ENCODE measurements at regions not wholly inside any gene's neighbourhood (a gene's known extent, or its start where the extent isn't known, plus 50 kb on each side); places are given as distances from the start of the nearest gene placed in this dataset.

DNA sequence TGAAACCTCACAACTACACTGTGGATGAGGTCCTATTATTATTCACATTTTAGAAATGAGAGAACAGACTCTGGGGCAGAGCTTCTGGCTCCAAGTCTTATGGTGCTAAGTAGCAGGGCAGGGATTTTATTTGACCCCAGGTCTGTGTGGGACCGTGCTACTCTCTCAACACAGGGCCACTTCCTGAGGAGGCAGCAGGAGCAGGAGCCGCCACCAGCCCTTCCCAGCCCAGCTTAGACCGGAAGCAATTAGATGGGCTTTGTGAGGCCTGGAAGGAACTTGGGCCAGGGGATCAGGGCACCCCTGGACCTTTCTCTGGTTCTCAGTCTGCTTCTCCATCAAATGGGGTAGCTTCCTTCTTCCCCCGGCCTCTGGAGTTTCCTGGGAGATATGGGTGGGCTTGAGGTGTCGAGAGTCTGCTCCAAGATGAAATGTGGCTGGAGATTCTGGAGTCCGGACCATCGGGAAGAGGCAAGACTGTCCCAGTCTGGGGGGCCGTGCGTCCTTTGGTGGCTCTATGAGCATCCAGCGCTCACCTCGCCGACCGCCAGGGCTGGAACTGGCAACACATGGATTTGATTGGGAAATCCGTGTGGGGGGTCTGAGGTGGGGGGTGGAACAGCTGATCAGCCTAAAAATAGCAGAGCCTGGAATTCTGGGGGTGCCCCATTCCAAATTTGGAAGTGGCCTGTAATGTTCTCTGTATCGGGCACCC, 136.8 kb downstream of the FOXD2 start:
- no peak overlapping the region for H3K18ac ChIP-seq (ENCODE audit: low read depth in 1 of 2, low read length in 2 of 2)
- no peak overlapping the region for H3K27ac ChIP-seq (ENCODE audit: low read length, poor library complexity, severe bottlenecking)
- peaks cover 1% of the 10 kb centered on the region for H3K4me1 ChIP-seq (ENCODE audit: control insufficient read depth, insufficient read depth, low read depth, low read length)
- H3K9me3 ChIP-seq (ENCODE audit: control insufficient read depth, low read length), result no peaks in the 10 kb centered on the region
- H2AFZ ChIP-seq (ENCODE audit: low read depth, low read length), result no peak overlapping the region
- no peak overlapping the region for H2BK5ac ChIP-seq (ENCODE audit: low read depth, low read length, poor library complexity, severe bottlenecking)
- WGBS, result 86% methylated on average over 15 of the region's 15 CpGs
- H3K4me3 ChIP-seq (ENCODE audit: insufficient read depth in 1 of 2, low read depth in 1 of 2, low read length in 2 of 2), result no peak overlapping the region
- no peak overlapping the region for H3K14ac ChIP-seq (ENCODE audit: low read length in 2 of 2)
- peaks cover 44 to 55% of the 10 kb centered on the region in 2 experiments for H3K27me3 ChIP-seq (ENCODE audit: control insufficient read depth in 1 of 2, insufficient read depth in 1 of 2, low read length in 2 of 2)
- no peak overlapping the region for H2BK15ac ChIP-seq (ENCODE audit: low read depth, poor library complexity, severe bottlenecking)
- no peak overlapping the region for H4K91ac ChIP-seq (ENCODE audit: low read length)
- no peak overlapping the region for H2AK5ac ChIP-seq (ENCODE audit: low read length, severe bottlenecking)
- H3K9ac ChIP-seq (ENCODE audit: low read length), result no peak overlapping the region
- no peak overlapping the region for H3K4ac ChIP-seq (ENCODE audit: low read depth in 1 of 2, low read length in 2 of 2)
- H4K8ac ChIP-seq (ENCODE audit: low read length), result no peak overlapping the region
- DNase-seq, result no peak
- no peaks in the 10 kb centered on the region for H3K79me1 ChIP-seq (replicated peaks; ENCODE audit: low read length, poor library complexity, severe bottlenecking)
- no peaks in the 10 kb centered on the region for H3K36me3 ChIP-seq (ENCODE audit: control insufficient read depth in 1 of 2, insufficient read depth in 2 of 2, low read depth in 1 of 2, low read length in 2 of 2)
- H2BK120ac ChIP-seq (ENCODE audit: low read depth, low read length), result no peak overlapping the region
- H3K23ac ChIP-seq (ENCODE audit: low read length in 2 of 2), result no peak overlapping the region
- H3K4me2 ChIP-seq (ENCODE audit: low read length, poor library complexity, severe bottlenecking), result no peak overlapping the region
- no peak overlapping the region for H2BK12ac ChIP-seq (ENCODE audit: low read length in 2 of 2)

DNA sequence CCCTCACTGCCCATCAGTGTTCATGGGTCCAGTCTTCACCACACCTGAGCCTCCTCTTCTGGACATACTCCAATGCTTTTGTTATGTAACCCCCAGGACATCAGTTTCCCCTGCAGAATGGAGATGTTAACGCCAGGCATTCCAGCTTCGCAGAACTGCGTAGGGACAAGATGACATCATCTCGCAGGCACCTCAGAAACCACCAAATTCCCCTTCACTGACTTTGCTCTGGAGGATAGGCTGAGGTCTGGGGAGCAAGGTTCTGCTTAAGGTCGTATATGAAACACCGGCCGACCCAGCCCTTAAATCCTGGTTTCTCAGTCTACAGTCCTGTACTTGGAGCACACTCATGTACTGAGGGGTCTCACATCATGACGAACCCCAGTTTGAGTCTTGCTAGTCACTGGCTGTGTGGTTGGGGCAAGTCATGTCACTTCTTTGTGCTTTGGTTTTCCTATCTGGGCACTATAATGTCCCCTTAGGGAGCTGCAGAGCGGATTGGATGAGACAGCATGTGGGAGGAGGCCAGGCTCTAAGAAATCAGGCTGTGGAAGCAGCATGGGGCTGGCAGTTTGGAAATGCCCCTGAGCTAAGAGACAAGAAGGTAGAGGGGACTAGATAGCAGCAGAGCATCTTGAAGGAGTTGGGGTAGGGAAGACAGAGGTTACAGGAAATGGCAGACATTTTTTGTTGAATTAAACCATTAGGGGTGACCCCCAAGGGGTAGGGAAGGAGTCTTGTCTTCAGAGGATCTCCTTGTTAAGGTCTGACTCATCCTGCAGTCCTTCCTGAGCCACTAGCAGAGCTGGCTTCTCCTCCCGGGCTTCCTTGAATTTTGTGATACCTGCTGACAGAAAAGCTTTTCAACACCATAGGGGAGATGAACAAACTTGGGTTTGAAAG, 138.3 kb downstream of the FOXD2 start:
- no peak overlapping the region for H4K8ac ChIP-seq (ENCODE audit: low read length)
- no peaks in the 10 kb centered on the region for H3K9me3 ChIP-seq (ENCODE audit: control insufficient read depth, low read length)
- no peak overlapping the region for H3K14ac ChIP-seq (ENCODE audit: low read length in 2 of 2)
- no peaks in the 10 kb centered on the region for H3K36me3 ChIP-seq (ENCODE audit: control insufficient read depth in 1 of 2, insufficient read depth in 2 of 2, low read depth in 1 of 2, low read length in 2 of 2)
- H3K4me3 ChIP-seq (ENCODE audit: insufficient read depth in 1 of 2, low read depth in 1 of 2, low read length in 2 of 2), result no peak overlapping the region
- peaks cover 55 to 58% of the 10 kb centered on the region in 2 experiments for H3K27me3 ChIP-seq (ENCODE audit: control insufficient read depth in 1 of 2, insufficient read depth in 1 of 2, low read length in 2 of 2)
- no peak overlapping the region for H3K9ac ChIP-seq (ENCODE audit: low read length)
- no peak overlapping the region for H2AFZ ChIP-seq (ENCODE audit: low read depth, low read length)
- H3K23ac ChIP-seq (ENCODE audit: low read length in 2 of 2), result no peak overlapping the region
- DNase-seq, result peak; percentile 56
- no peaks in the 10 kb centered on the region for H3K79me1 ChIP-seq (replicated peaks; ENCODE audit: low read length, poor library complexity, severe bottlenecking)
- peaks cover 1% of the 10 kb centered on the region for H3K4me1 ChIP-seq (ENCODE audit: control insufficient read depth, insufficient read depth, low read depth, low read length)
- H2BK15ac ChIP-seq (ENCODE audit: low read depth, poor library complexity, severe bottlenecking), result no peak overlapping the region
- no peak overlapping the region for H2BK12ac ChIP-seq (ENCODE audit: low read length in 2 of 2)
- WGBS, result 37% methylated on average over 10 of the region's 10 CpGs
- H2BK120ac ChIP-seq (ENCODE audit: low read depth, low read length), result no peak overlapping the region
- H2BK5ac ChIP-seq (ENCODE audit: low read depth, low read length, poor library complexity, severe bottlenecking), result no peak overlapping the region
- H4K91ac ChIP-seq (ENCODE audit: low read length), result no peak overlapping the region
- no peak overlapping the region for H3K4ac ChIP-seq (ENCODE audit: low read depth in 1 of 2, low read length in 2 of 2)
- H3K18ac ChIP-seq (ENCODE audit: low read depth in 1 of 2, low read length in 2 of 2), result no peak overlapping the region
- H3K27ac ChIP-seq (ENCODE audit: low read length, poor library complexity, severe bottlenecking), result no peak overlapping the region
- H3K4me2 ChIP-seq (ENCODE audit: low read length, poor library complexity, severe bottlenecking), result no peak overlapping the region
- no peak overlapping the region for H2AK5ac ChIP-seq (ENCODE audit: low read length, severe bottlenecking)

GRCh38 chr1:47576758-47577115, 138.9 kb downstream of the FOXD2 start:
- Histone ChIP-seq H2BK5ac (ENCODE audit: low read depth, low read length, poor library complexity, severe bottlenecking) (no peak overlapping the region), H2BK12ac (ENCODE audit: low read length in 2 of 2) (no peak overlapping the region), H4K8ac (ENCODE audit: low read length) (no peak overlapping the region), H3K4me3 (ENCODE audit: insufficient read depth in 1 of 2, low read depth in 1 of 2, low read length in 2 of 2) (no peak overlapping the region), H3K9me3 (ENCODE audit: control insufficient read depth, low read length) (no peaks in the 10 kb centered on the region), H3K27me3 (ENCODE audit: control insufficient read depth in 1 of 2, insufficient read depth in 1 of 2, low read length in 2 of 2) (peaks cover 54 to 59% of the 10 kb centered on the region in 2 experiments), H3K9ac (ENCODE audit: low read length) (no peak overlapping the region), H4K91ac (ENCODE audit: low read length) (no peak overlapping the region), H3K18ac (ENCODE audit: low read depth in 1 of 2, low read length in 2 of 2) (no peak overlapping the region), H2BK120ac (ENCODE audit: low read depth, low read length) (no peak overlapping the region), H3K14ac (ENCODE audit: low read length in 2 of 2) (no peak overlapping the region), H3K79me1 (replicated peaks; ENCODE audit: low read length, poor library complexity, severe bottlenecking) (no peaks in the 10 kb centered on the region), H2AK5ac (ENCODE audit: low read length, severe bottlenecking) (no peak overlapping the region), H3K4me1 (ENCODE audit: control insufficient read depth, insufficient read depth, low read depth, low read length) (peaks cover 1% of the 10 kb centered on the region), H2BK15ac (ENCODE audit: low read depth, poor library complexity, severe bottlenecking) (no peak overlapping the region), H2AFZ (ENCODE audit: low read depth, low read length) (no peak overlapping the region), H3K27ac (ENCODE audit: low read length, poor library complexity, severe bottlenecking) (no peak overlapping the region), H3K23ac (ENCODE audit: low read length in 2 of 2) (no peak overlapping the region), H3K36me3 (ENCODE audit: control insufficient read depth in 1 of 2, insufficient read depth in 2 of 2, low read depth in 1 of 2, low read length in 2 of 2) (no peaks in the 10 kb centered on the region), H3K4ac (ENCODE audit: low read depth in 1 of 2, low read length in 2 of 2) (no peak overlapping the region), H3K4me2 (ENCODE audit: low read length, poor library complexity, severe bottlenecking) (no peak overlapping the region)
- WGBS, result no CpG with 5 or more reads among the region's 2 CpGs
- DNase-seq, result no peak

- H3K27ac ChIP-seq (ENCODE audit: low read length, poor library complexity, severe bottlenecking), result no peak overlapping the region
- no peak overlapping the region for H3K23ac ChIP-seq (ENCODE audit: low read length in 2 of 2)
- no peak overlapping the region for H4K91ac ChIP-seq (ENCODE audit: low read length)
- no peaks in the 10 kb centered on the region for H3K9me3 ChIP-seq (ENCODE audit: control insufficient read depth, low read length)
- H3K18ac ChIP-seq (ENCODE audit: low read depth in 1 of 2, low read length in 2 of 2), result no peak overlapping the region
- no peaks in the 10 kb centered on the region for H3K36me3 ChIP-seq (ENCODE audit: control insufficient read depth in 1 of 2, insufficient read depth in 2 of 2, low read depth in 1 of 2, low read length in 2 of 2)
- no peak for DNase-seq
- H3K14ac ChIP-seq (ENCODE audit: low read length in 2 of 2), result peak overlapping the region in 1 of 2 experiments; percentile 49
- no peak overlapping the region for H2AFZ ChIP-seq (ENCODE audit: low read depth, low read length)
- H2BK15ac ChIP-seq (ENCODE audit: low read depth, poor library complexity, severe bottlenecking), result no peak overlapping the region
- no peak overlapping the region for H3K4me3 ChIP-seq (ENCODE audit: insufficient read depth in 1 of 2, low read depth in 1 of 2, low read length in 2 of 2)
- no peak overlapping the region for H2BK120ac ChIP-seq (ENCODE audit: low read depth, low read length)
- H3K4ac ChIP-seq (ENCODE audit: low read depth in 1 of 2, low read length in 2 of 2), result no peak overlapping the region
- no peak overlapping the region for H2BK5ac ChIP-seq (ENCODE audit: low read depth, low read length, poor library complexity, severe bottlenecking)
- H3K4me1 ChIP-seq (ENCODE audit: control insufficient read depth, insufficient read depth, low read depth, low read length), result peaks cover 1% of the 10 kb centered on the region
- peaks cover 49 to 65% of the 10 kb centered on the region in 2 experiments for H3K27me3 ChIP-seq (ENCODE audit: control insufficient read depth in 1 of 2, insufficient read depth in 1 of 2, low read length in 2 of 2)
- 74% methylated on average over 12 of the region's 12 CpGs for WGBS
- no peak overlapping the region for H2AK5ac ChIP-seq (ENCODE audit: low read length, severe bottlenecking)
- H3K4me2 ChIP-seq (ENCODE audit: low read length, poor library complexity, severe bottlenecking), result no peak overlapping the region
- H2BK12ac ChIP-seq (ENCODE audit: low read length in 2 of 2), result peak overlapping the region in 1 of 2 experiments; percentile 26
- no peak overlapping the region for H3K9ac ChIP-seq (ENCODE audit: low read length)
- H4K8ac ChIP-seq (ENCODE audit: low read length), result no peak overlapping the region
- no peaks in the 10 kb centered on the region for H3K79me1 ChIP-seq (replicated peaks; ENCODE audit: low read length, poor library complexity, severe bottlenecking)
Measured at GRCh38 chr1:47577303-47578025, 139.6 kb downstream of the FOXD2 start.

Data from mesenchymal stem cell (in vitro differentiated cells and primary cell).